CD4-positive, alpha-beta T cell (primary cell): ENCODE measurements at regions not wholly inside any gene's neighbourhood (a gene's known extent, or its start where the extent isn't known, plus 50 kb on each side); places are given as distances from the start of the nearest gene placed in this dataset.

Experiments
- ATAC-seq: fragments of 200-7000 bp; cut with Tn5 transposase; one replicate; pipeline ENCODE4 v1.10.0; 2022; ENCODE audit warnings: mild to moderate bottlenecking; ENCODE audit not compliant: poor library complexity
- CTCF ChIA-PET: fragments of 350-600 bp; sonication (Branson Sonifier 250); formaldehyde crosslinking; loops from one replicate; lab custom pipeline; 2021; ENCODE audit warnings: antibody characterized with exemption, inconsistent platforms; lab: Charles Lee
- POLR2A ChIA-PET: fragments of 350-600 bp; sonication (Branson Sonifier 250); formaldehyde crosslinking; loops from one replicate; lab custom pipeline; 2021; ENCODE audit warnings: antibody characterized with exemption, inconsistent platforms; lab: Charles Lee
- DNase-seq, 14 experiments: peaks; one replicate each; pipeline ENCODE4 v3.0.0-alpha.2; 2013 to 2020; ENCODE audit warnings: mixed read lengths in 2 of 14
- H3K27ac ChIP-seq, 2 donors: one replicate each; pipeline versions ENCODE4 v1.5.1 to v1.7.0; 2013; ENCODE audit warnings: low read length in 2 of 2, low read depth in 1 of 2, mild to moderate bottlenecking in 1 of 2
- H3K27me3 ChIP-seq, 2 experiments: 1 replicate in 1 of 2; 2 replicates in 1 of 2; pipeline versions ENCODE4 v1.6.1 to v1.7.0; 2013; ENCODE audit warnings: low read length in 2 of 2, control low read depth in 1 of 2, mild to moderate bottlenecking in 1 of 2, moderate library complexity in 1 of 2; ENCODE audit not compliant: insufficient read depth in 2 of 2, control insufficient read depth in 1 of 2
- H3K36me3 ChIP-seq: one replicate; pipeline ENCODE4 v1.6.1; 2013; ENCODE audit warnings: low read length, control low read depth; ENCODE audit not compliant: insufficient read depth
- H3K4me1 ChIP-seq: one replicate; pipeline ENCODE4 v1.6.1; 2013; ENCODE audit warnings: low read length, control low read depth; ENCODE audit not compliant: insufficient read depth
- H3K4me3 ChIP-seq: one replicate; pipeline ENCODE4 v1.5.1; 2013; ENCODE audit warnings: mild to moderate bottlenecking, low read length, moderate library complexity
- H3K9me3 ChIP-seq, 2 experiments: 1 replicate in 1 of 2; 2 replicates in 1 of 2; pipeline versions ENCODE4 v1.6.1 to v1.7.0; 2013; ENCODE audit warnings: low read length in 2 of 2, mild to moderate bottlenecking in 2 of 2, control low read depth in 1 of 2, moderate library complexity in 1 of 2; ENCODE audit not compliant: control insufficient read depth in 1 of 2, insufficient read depth in 1 of 2
- H3K27ac Mint-ChIP-seq: one replicate; pipeline ENCODE4 v1.8.0; 2020; ENCODE audit warnings: mixed read lengths
- H3K27me3 Mint-ChIP-seq: one replicate; pipeline ENCODE4 v1.8.0; 2021; ENCODE audit warnings: mixed read lengths
- H3K36me3 Mint-ChIP-seq: one replicate; pipeline ENCODE4 v1.8.0; 2021; ENCODE audit warnings: low read depth, mixed read lengths
- H3K4me1 Mint-ChIP-seq: one replicate; pipeline ENCODE4 v1.8.0; 2021; ENCODE audit warnings: low read depth, mixed read lengths
- H3K4me3 Mint-ChIP-seq: one replicate; pipeline ENCODE4 v1.8.0; 2020; ENCODE audit warnings: mild to moderate bottlenecking, mixed read lengths
- H3K9me3 Mint-ChIP-seq: one replicate; pipeline ENCODE4 v1.8.0; 2020; ENCODE audit warnings: mixed read lengths
- intact Hi-C, 2 experiments: fragments of 100-400 bp; cut with DNase I in 1 of 2; cut with micrococcal nuclease in 1 of 2; formaldehyde crosslinking; loops; one replicate each; pipeline versions ENCODE4 v1.15.1 to v1.9.0; 2023 to 2025; cut with DNase I, micrococcal nuclease
- TF ChIP-seq, protein P1 (sequence below): fragments of 200-600 bp; IDR thresholded peaks from one replicate; pipeline ENCODE4 v1.8.0; 2022; ENCODE audit warnings: antibody characterized with exemption, mild to moderate bottlenecking

DNA sequence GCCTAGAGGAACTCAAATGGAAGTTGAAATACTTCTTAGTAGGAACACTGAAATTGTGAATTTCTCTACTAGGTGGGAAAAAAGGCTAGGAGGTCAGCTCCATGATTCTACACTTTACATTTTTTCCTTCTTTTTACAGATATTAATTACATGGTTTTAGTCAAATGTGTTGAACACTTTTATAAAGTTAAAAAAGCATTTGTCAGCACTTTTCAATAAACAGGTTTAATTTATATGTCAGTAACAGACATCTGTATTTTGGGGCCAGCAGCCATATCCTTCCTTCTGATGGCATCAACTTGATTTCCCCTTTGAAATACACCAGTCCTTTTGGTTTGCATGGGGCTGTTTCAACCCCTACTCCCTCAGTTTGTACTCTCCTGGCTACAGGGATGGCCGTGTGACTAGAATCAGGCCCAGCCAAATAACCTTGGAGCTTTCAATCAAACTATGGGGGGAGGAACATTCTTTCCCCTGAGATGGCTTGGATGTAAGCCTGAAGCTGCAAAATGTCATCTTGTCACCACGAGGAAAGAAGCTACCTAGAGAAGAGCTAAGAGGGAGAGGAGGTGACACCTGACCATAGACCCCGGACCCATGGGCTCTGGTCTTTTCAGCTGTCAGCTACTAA, 171.0 kb upstream of the NEBL start:
- no peak overlapping the region for H3K27ac Mint-ChIP-seq
- CTCF ChIA-PET = no interaction called here
- no peak overlapping the region for H3K27ac ChIP-seq
- no peaks in the 10 kb centered on the region for H3K27me3 ChIP-seq
- H3K4me1 ChIP-seq = no peaks in the 10 kb centered on the region
- intact Hi-C loops = no loop called here
- H3K4me1 Mint-ChIP-seq = no peaks in the 10 kb centered on the region
- no peaks in the 10 kb centered on the region for H3K36me3 Mint-ChIP-seq
- H3K4me3 Mint-ChIP-seq = no peak overlapping the region
- H3K27me3 Mint-ChIP-seq = peaks cover 17% of the 10 kb centered on the region
- ATAC-seq (no peak), DNase-seq (no peak)
- TF ChIP-seq, protein P1, sequence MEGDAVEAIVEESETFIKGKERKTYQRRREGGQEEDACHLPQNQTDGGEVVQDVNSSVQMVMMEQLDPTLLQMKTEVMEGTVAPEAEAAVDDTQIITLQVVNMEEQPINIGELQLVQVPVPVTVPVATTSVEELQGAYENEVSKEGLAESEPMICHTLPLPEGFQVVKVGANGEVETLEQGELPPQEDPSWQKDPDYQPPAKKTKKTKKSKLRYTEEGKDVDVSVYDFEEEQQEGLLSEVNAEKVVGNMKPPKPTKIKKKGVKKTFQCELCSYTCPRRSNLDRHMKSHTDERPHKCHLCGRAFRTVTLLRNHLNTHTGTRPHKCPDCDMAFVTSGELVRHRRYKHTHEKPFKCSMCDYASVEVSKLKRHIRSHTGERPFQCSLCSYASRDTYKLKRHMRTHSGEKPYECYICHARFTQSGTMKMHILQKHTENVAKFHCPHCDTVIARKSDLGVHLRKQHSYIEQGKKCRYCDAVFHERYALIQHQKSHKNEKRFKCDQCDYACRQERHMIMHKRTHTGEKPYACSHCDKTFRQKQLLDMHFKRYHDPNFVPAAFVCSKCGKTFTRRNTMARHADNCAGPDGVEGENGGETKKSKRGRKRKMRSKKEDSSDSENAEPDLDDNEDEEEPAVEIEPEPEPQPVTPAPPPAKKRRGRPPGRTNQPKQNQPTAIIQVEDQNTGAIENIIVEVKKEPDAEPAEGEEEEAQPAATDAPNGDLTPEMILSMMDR = no peak
- POLR2A ChIA-PET = no interaction called here
- H3K4me3 ChIP-seq = no peak overlapping the region
- H3K9me3 ChIP-seq = no peaks in the 10 kb centered on the region
- H3K9me3 Mint-ChIP-seq = no peaks in the 10 kb centered on the region
- no peaks in the 10 kb centered on the region for H3K36me3 ChIP-seq

DNA sequence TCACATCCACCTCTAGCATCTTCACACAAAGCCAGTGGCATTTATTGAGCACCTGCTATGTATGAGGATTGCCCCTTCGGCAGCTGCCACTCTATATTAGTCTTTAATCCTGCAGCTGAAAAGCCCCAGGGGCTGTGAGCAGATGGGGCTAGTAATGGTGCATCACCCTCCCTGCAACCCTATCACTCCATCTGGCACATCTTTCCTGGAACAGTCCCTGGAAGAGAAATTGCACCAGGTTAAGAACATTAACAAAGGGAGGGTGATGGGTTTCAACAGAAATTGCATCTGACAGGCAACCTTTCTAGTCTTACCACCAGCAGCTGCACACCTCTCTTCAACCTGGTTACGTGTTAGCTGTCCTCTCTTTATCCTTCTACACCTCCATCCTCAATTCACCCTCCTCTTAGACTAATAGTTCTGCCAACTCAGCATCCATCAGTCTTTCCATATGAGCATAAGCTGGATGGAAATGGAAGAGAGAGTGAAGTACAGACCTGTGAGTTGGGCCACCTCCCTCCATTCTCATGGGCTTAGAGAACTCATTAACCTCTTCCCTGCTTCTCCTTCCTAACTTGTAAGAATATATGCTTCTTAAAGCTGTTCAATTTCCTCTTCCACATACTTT, 168.6 kb upstream of the NEBL start:
- DNase-seq (no peak), ATAC-seq (no peak)
- H3K4me3 Mint-ChIP-seq = no peak overlapping the region
- no peaks in the 10 kb centered on the region for H3K9me3 ChIP-seq
- no peak overlapping the region for H3K27ac ChIP-seq
- H3K27me3 ChIP-seq = no peaks in the 10 kb centered on the region
- peaks cover 21% of the 10 kb centered on the region for H3K27me3 Mint-ChIP-seq
- CTCF ChIA-PET = no interaction called here
- intact Hi-C loops = no loop called here
- H3K4me1 ChIP-seq = no peaks in the 10 kb centered on the region
- no peak overlapping the region for H3K4me3 ChIP-seq
- no peaks in the 10 kb centered on the region for H3K36me3 ChIP-seq
- H3K9me3 Mint-ChIP-seq = no peaks in the 10 kb centered on the region
- no peak overlapping the region for H3K27ac Mint-ChIP-seq
- H3K4me1 Mint-ChIP-seq = no peaks in the 10 kb centered on the region
- no peaks in the 10 kb centered on the region for H3K36me3 Mint-ChIP-seq
- TF ChIP-seq, protein P1 = no peak
- POLR2A ChIA-PET = no interaction called here

DNA sequence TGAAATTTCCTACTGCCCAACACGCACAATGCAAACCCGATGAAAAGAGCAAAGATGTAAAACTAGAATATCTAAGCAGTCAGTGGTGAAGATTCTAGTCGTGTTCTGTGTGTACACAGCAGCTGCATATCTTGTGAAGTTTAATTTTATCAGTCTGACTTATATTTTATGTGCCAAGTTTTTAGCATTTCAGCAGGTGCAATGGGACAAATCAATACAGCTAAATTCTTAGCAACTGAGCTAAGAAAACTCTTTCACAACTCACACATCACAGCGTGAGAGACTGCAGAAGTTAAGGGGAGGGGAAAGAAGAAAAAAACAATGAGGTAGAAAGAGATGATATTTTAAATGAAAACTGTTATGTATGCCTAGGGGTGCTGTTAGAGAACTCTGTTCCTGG, 164.9 kb upstream of the NEBL start:
- no peaks in the 10 kb centered on the region for H3K4me1 Mint-ChIP-seq
- no peak overlapping the region for H3K4me3 ChIP-seq
- H3K4me1 ChIP-seq = no peaks in the 10 kb centered on the region
- peaks cover 0 to 9% of the 10 kb centered on the region in 2 experiments for H3K9me3 ChIP-seq
- H3K27me3 Mint-ChIP-seq = peaks cover 17% of the 10 kb centered on the region
- POLR2A ChIA-PET = no interaction called here
- no peaks in the 10 kb centered on the region for H3K27me3 ChIP-seq
- intact Hi-C loops = no loop called here
- no peaks in the 10 kb centered on the region for H3K36me3 Mint-ChIP-seq
- H3K27ac Mint-ChIP-seq = no peak overlapping the region
- H3K4me3 Mint-ChIP-seq = no peak overlapping the region
- H3K9me3 Mint-ChIP-seq = peaks cover 3% of the 10 kb centered on the region
- CTCF ChIA-PET = no interaction called here
- no peak for DNase-seq
- no peak overlapping the region for H3K27ac ChIP-seq
- no peaks in the 10 kb centered on the region for H3K36me3 ChIP-seq
- TF ChIP-seq, protein P1 = no peak
- ATAC-seq = no peak
